HEK293 (cell line): ENCODE measurements at regions not wholly inside any gene's neighbourhood (a gene's known extent, or its start where the extent isn't known, plus 50 kb on each side); places are given as distances from the start of the nearest gene placed in this dataset.

ENCODE experiments used
- CTCF ChIA-PET: fragments of 350-600 bp; formaldehyde crosslinking; extraction: SDS; loops from one replicate; lab custom pipeline; 2021; ENCODE audit warnings: antibody characterized with exemption; lab: Yijun Ruan, JAX
- POLR2A ChIA-PET: fragments of 300-600 bp; formaldehyde crosslinking; extraction: SDS; loops from one replicate; lab custom pipeline; 2020; ENCODE audit warnings: antibody characterized with exemption, inconsistent platforms; lab: Yijun Ruan, JAX
- H3K27ac ChIP-seq: fragments of 200-500 bp; sonication (Bioruptor generic); 2 replicates; pipeline ENCODE4 v1.5.1; 2014; ENCODE audit warnings: low read depth, low read length, control low read depth, inconsistent platforms; ENCODE audit errors: extremely low read depth
- H3K36me3 ChIP-seq, 2 experiments: fragments of 200-500 bp in 1 of 2; sonication (Bioruptor generic) in 1 of 2; 1 replicate in 1 of 2; 2 replicates in 1 of 2; pipeline ENCODE4 v1.5.1; 2014 to 2017; ENCODE audit warnings: inconsistent platforms in 2 of 2, low read length in 2 of 2; ENCODE audit not compliant: control insufficient read depth in 2 of 2, insufficient read depth in 1 of 2
- H3K4me1 ChIP-seq: fragments of 200-500 bp; sonication (Bioruptor generic); 2 replicates; pipeline ENCODE4 v1.5.1; 2014; ENCODE audit warnings: mild to moderate bottlenecking, low read length, inconsistent platforms; ENCODE audit not compliant: control insufficient read depth, insufficient read depth
- H3K4me3 ChIP-seq: 2 replicates; pipeline ENCODE4 v1.5.1; 2011; ENCODE audit warnings: low read depth, mild to moderate bottlenecking, control low read depth, low read length, moderate library complexity
- H3K9me3 ChIP-seq: fragments of 200-500 bp; sonication (Bioruptor generic); 2 replicates; pipeline ENCODE4 v1.5.1; 2014; ENCODE audit warnings: low read depth, low read length, inconsistent platforms; ENCODE audit not compliant: control insufficient read depth, insufficient read depth
- FEZF1 ChIP-seq: fragments of 450-650 bp; formaldehyde crosslinking; IDR thresholded peaks from 2 replicates; pipeline ENCODE4 v1.5.1; 2016; ENCODE audit warnings: missing biosample characterization, missing genetic modification characterization
- GLI4 ChIP-seq: fragments of 450-650 bp; formaldehyde crosslinking; IDR thresholded peaks from 2 replicates; pipeline ENCODE4 v1.5.1; 2016; ENCODE audit warnings: missing biosample characterization, missing genetic modification characterization
- KLF8 ChIP-seq: fragments of 450-650 bp; formaldehyde crosslinking; IDR thresholded peaks from 2 replicates; pipeline ENCODE4 v1.5.1; 2016; ENCODE audit warnings: missing biosample characterization, missing genetic modification characterization
- MYNN ChIP-seq: fragments of 450-650 bp; formaldehyde crosslinking; IDR thresholded peaks from 2 replicates; pipeline ENCODE4 v1.5.1; 2016; ENCODE audit warnings: missing biosample characterization, missing genetic modification characterization, borderline replicate concordance
- ZFP37 ChIP-seq: fragments of 450-650 bp; formaldehyde crosslinking; IDR thresholded peaks from 2 replicates; pipeline ENCODE4 v1.5.1; 2016; ENCODE audit warnings: missing biosample characterization, missing genetic modification characterization
- ZFP41 ChIP-seq: fragments of 450-650 bp; formaldehyde crosslinking; IDR thresholded peaks from 2 replicates; pipeline ENCODE4 v1.5.1; 2016; ENCODE audit warnings: missing biosample characterization, missing genetic modification characterization, borderline replicate concordance
- ZNF184 ChIP-seq: fragments of 450-650 bp; IDR thresholded peaks from 2 replicates; pipeline ENCODE4 v1.5.1; 2018; ENCODE audit warnings: missing biosample characterization, mild to moderate bottlenecking, missing genetic modification characterization
- ZNF19 ChIP-seq: fragments of 450-650 bp; formaldehyde crosslinking; IDR thresholded peaks from 2 replicates; pipeline ENCODE4; 2016; ENCODE audit warnings: missing biosample characterization, missing genetic modification characterization, low read depth
- ZNF274 ChIP-seq, 2 experiments: fragments of 200-500 bp in 1 of 2; fragments of 450-650 bp in 1 of 2; sonication (Bioruptor generic) in 1 of 2; formaldehyde crosslinking in 1 of 2; IDR thresholded peaks; 2 replicates each; pipeline versions ENCODE4 v1.5.1 to v1.6.1; 2014 to 2016; ENCODE audit warnings: borderline replicate concordance in 1 of 2, inconsistent platforms in 1 of 2, low read length in 1 of 2, missing biosample characterization in 1 of 2, missing genetic modification characterization in 1 of 2
- ZNF311 ChIP-seq: fragments of 450-650 bp; formaldehyde crosslinking; IDR thresholded peaks from 2 replicates; pipeline ENCODE4 v1.5.1; 2017; ENCODE audit warnings: missing biosample characterization, missing genetic modification characterization, borderline replicate concordance
- ZNF324 ChIP-seq: fragments of 450-650 bp; formaldehyde crosslinking; IDR thresholded peaks from 2 replicates; pipeline ENCODE4 v1.5.1; 2016; ENCODE audit warnings: missing biosample characterization, missing genetic modification characterization
- ZNF366 ChIP-seq: fragments of 450-650 bp; formaldehyde crosslinking; conservative IDR thresholded peaks from 2 replicates; pipeline ENCODE4 v1.5.1; 2016; ENCODE audit warnings: missing biosample characterization, missing genetic modification characterization
- ZNF391 ChIP-seq: fragments of 450-650 bp; formaldehyde crosslinking; IDR thresholded peaks from 2 replicates; pipeline ENCODE4 v1.5.1; 2016; ENCODE audit warnings: low read depth, missing biosample characterization, missing genetic modification characterization, borderline replicate concordance
- ZNF394 ChIP-seq: fragments of 450-650 bp; formaldehyde crosslinking; IDR thresholded peaks from 2 replicates; pipeline ENCODE4 v1.5.1; 2016; ENCODE audit warnings: missing biosample characterization, missing genetic modification characterization, mild to moderate bottlenecking, moderate library complexity, borderline replicate concordance
- ZNF404 ChIP-seq: fragments of 450-650 bp; formaldehyde crosslinking; IDR thresholded peaks from 2 replicates; pipeline ENCODE4 v1.5.1; 2017; ENCODE audit warnings: missing biosample characterization, missing genetic modification characterization
- ZNF585B ChIP-seq: fragments of 450-650 bp; formaldehyde crosslinking; IDR thresholded peaks from 2 replicates; pipeline ENCODE4 v1.5.1; 2016; ENCODE audit warnings: missing biosample characterization, missing genetic modification characterization
- ZNF660 ChIP-seq: fragments of 450-650 bp; IDR thresholded peaks from 2 replicates; pipeline ENCODE4 v1.5.1; 2018; ENCODE audit warnings: missing biosample characterization, mild to moderate bottlenecking, missing genetic modification characterization
- ZXDB ChIP-seq: fragments of 450-650 bp; formaldehyde crosslinking; IDR thresholded peaks from 2 replicates; pipeline ENCODE4 v1.5.1; 2016; ENCODE audit warnings: missing biosample characterization, missing genetic modification characterization
- TF ChIP-seq, protein P1 (sequence below): fragments of 450-650 bp; formaldehyde crosslinking; IDR thresholded peaks from 2 replicates; pipeline ENCODE4 v1.5.1; 2016; ENCODE audit warnings: missing biosample characterization, missing genetic modification characterization
- TF ChIP-seq, protein P2 (sequence below): fragments of 450-650 bp; formaldehyde crosslinking; IDR thresholded peaks from 2 replicates; pipeline ENCODE4 v1.5.1; 2017; ENCODE audit warnings: missing biosample characterization, missing genetic modification characterization
- TF ChIP-seq, protein P3 (sequence below): fragments of 450-650 bp; formaldehyde crosslinking; IDR thresholded peaks from 2 replicates; pipeline ENCODE4 v1.5.1; 2016; ENCODE audit warnings: missing biosample characterization, missing genetic modification characterization, low read depth
- TF ChIP-seq, protein P4 (sequence below): fragments of 450-650 bp; formaldehyde crosslinking; IDR thresholded peaks from 2 replicates; pipeline ENCODE4 v1.5.1; 2016; ENCODE audit warnings: missing biosample characterization, missing genetic modification characterization
- TF ChIP-seq, protein P5 (sequence below): fragments of 450-650 bp; formaldehyde crosslinking; conservative IDR thresholded peaks from 2 replicates; pipeline ENCODE4 v1.5.1; 2016; ENCODE audit warnings: low read depth, missing biosample characterization, missing genetic modification characterization

DNA sequence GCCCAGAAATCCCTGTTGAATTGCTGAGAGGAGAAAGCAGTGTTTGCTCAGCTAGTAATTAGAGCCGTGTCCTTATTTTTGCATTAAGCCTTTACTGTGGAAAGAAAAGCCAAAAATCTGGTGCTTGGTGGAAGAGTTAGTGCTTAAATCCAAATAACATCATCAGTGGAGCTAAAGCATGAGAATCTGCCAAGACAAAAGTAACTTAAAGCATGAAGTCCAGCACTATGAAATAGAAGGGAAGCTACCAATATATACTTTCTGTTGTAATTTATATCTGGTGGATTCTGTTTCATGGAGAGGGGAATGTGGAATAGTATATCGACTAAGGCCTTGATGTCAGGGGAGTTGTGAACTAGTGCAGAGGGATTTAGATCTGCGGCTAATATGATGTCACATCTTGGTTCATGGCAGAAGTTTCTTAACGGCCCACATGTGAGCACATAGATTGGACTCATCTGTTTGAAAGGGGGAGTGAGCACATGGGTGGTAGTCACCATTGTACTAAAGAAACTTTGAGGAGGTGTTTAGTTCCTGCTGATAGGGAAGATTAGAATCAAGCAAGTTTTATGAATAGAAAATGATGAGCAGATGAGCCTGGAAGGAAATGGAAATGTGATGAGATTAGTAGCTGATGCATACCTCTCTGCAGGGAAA lies 224.4 kb upstream of the MTNR1B start:
- no peak overlapping the region for H3K27ac ChIP-seq
- TF ChIP-seq ZNF19 (no peak), ZNF366 (no peak), ZNF394 (tag by site-specific recombination) (no peak), ZNF660 (tag by site-specific recombination) (no peak), KLF8 (tag by site-specific recombination) (no peak), FEZF1 (tag by site-specific recombination) (no peak)
- no peaks in the 10 kb centered on the region for H3K9me3 ChIP-seq
- no peaks in the 10 kb centered on the region for H3K36me3 ChIP-seq
- ChIA-PET CTCF (no interaction called here), POLR2A (no interaction called here)
- no peaks in the 10 kb centered on the region for H3K4me1 ChIP-seq
- H3K4me3 ChIP-seq: no peak overlapping the region

DNA sequence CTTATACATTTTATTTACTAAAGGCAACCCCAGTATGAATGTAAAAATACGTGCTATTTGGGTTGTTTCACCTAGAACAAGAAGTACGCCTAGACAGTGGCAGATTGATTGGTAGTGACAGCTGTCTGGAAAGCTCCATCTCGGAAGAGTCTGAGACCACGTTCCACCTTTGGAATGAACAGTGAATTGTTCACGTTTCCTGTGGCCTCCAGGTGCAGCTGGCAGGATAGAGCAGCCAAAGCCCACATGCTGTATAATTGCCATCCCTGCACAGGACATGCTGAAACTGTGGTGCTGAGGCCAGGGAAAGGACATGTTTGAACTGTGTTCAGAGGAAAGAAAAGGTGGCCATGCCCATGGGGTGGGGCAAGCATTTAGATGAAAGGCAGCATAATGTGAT lies 218.7 kb upstream of the MTNR1B start:
- Histone ChIP-seq H3K27ac (no peak overlapping the region), H3K9me3 (no peaks in the 10 kb centered on the region), H3K4me3 (no peak overlapping the region), H3K36me3 (no peaks in the 10 kb centered on the region), H3K4me1 (no peaks in the 10 kb centered on the region)
- ChIA-PET POLR2A (no interaction called here), CTCF (interaction anchor here (0.6 kb wide), 1 partner anchor 307 kb away, joined by 3 read pairs; no protein-coding TSS in a partner anchor)
- TF ChIP-seq, protein P1, sequence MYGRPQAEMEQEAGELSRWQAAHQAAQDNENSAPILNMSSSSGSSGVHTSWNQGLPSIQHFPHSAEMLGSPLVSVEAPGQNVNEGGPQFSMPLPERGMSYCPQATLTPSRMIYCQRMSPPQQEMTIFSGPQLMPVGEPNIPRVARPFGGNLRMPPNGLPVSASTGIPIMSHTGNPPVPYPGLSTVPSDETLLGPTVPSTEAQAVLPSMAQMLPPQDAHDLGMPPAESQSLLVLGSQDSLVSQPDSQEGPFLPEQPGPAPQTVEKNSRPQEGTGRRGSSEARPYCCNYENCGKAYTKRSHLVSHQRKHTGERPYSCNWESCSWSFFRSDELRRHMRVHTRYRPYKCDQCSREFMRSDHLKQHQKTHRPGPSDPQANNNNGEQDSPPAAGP (tag by site-specific recombination): no peak
- TF ChIP-seq ZNF391 (tag by site-specific recombination) (no peak), ZNF311 (tag by site-specific recombination) (no peak), ZNF404 (tag by site-specific recombination) (no peak), ZNF324 (tag by site-specific recombination) (no peak), MYNN (tag by site-specific recombination) (no peak), ZNF585B (no peak), ZFP37 (tag by site-specific recombination) (no peak)
- TF ChIP-seq, protein P2, sequence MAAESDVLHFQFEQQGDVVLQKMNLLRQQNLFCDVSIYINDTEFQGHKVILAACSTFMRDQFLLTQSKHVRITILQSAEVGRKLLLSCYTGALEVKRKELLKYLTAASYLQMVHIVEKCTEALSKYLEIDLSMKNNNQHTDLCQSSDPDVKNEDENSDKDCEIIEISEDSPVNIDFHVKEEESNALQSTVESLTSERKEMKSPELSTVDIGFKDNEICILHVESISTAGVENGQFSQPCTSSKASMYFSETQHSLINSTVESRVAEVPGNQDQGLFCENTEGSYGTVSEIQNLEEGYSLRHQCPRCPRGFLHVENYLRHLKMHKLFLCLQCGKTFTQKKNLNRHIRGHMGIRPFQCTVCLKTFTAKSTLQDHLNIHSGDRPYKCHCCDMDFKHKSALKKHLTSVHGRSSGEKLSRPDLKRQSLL: no peak
- TF ChIP-seq, protein P3, sequence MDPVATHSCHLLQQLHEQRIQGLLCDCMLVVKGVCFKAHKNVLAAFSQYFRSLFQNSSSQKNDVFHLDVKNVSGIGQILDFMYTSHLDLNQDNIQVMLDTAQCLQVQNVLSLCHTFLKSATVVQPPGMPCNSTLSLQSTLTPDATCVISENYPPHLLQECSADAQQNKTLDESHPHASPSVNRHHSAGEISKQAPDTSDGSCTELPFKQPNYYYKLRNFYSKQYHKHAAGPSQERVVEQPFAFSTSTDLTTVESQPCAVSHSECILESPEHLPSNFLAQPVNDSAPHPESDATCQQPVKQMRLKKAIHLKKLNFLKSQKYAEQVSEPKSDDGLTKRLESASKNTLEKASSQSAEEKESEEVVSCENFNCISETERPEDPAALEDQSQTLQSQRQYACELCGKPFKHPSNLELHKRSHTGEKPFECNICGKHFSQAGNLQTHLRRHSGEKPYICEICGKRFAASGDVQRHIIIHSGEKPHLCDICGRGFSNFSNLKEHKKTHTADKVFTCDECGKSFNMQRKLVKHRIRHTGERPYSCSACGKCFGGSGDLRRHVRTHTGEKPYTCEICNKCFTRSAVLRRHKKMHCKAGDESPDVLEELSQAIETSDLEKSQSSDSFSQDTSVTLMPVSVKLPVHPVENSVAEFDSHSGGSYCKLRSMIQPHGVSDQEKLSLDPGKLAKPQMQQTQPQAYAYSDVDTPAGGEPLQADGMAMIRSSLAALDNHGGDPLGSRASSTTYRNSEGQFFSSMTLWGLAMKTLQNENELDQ: no peak

DNA sequence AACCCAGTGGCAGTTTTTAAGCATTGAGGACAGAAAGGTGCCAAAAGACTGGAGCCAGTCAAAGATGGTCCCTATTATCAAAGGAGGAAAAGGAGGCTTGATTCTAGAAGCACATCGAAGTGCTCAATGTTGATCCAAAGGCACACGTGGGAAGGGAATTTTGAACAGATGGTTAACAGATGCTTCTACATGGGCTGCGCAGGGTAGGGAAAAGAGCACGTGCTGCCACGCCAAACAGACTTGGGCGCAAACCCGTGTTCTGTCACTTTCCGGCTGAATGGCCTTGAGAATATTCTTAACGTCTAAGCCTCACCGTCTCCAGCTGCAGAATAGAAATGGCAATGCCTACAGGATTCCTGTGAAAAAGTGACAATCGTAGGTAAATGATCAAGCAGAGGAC lies 217.9 kb upstream of the MTNR1B start:
- Histone ChIP-seq H3K9me3 (no peaks in the 10 kb centered on the region), H3K36me3 (no peaks in the 10 kb centered on the region), H3K4me1 (no peaks in the 10 kb centered on the region), H3K27ac (no peak overlapping the region), H3K4me3 (no peak overlapping the region)
- ChIA-PET POLR2A (no interaction called here), CTCF (no interaction called here)
- TF ChIP-seq ZNF184 (tag by site-specific recombination) (no peak), ZNF274 (IDR thresholded peaks at IDR 0.05; ENCODE audit: low read length) (no peak), ZNF274 (tag by site-specific recombination; IDR thresholded peaks at IDR 0.05; ENCODE audit: borderline replicate concordance) (no peak), GLI4 (no peak), ZFP41 (tag by site-specific recombination) (no peak), ZXDB (tag by site-specific recombination) (no peak)
- TF ChIP-seq, protein P4, sequence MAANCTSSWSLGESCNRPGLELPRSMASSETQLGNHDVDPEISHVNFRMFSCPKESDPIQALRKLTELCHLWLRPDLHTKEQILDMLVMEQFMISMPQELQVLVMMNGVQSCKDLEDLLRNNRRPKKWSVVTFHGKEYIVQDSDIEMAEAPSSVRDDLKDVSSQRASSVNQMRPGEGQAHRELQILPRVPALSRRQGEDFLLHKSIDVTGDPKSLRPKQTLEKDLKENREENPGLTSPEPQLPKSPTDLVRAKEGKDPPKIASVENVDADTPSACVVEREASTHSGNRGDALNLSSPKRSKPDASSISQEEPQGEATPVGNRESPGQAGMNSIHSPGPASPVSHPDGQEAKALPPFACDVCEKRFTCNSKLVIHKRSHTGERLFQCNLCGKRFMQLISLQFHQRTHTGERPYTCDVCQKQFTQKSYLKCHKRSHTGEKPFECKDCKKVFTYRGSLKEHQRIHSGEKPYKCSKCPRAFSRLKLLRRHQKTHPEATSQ (tag by site-specific recombination): no peak
- TF ChIP-seq, protein P5, sequence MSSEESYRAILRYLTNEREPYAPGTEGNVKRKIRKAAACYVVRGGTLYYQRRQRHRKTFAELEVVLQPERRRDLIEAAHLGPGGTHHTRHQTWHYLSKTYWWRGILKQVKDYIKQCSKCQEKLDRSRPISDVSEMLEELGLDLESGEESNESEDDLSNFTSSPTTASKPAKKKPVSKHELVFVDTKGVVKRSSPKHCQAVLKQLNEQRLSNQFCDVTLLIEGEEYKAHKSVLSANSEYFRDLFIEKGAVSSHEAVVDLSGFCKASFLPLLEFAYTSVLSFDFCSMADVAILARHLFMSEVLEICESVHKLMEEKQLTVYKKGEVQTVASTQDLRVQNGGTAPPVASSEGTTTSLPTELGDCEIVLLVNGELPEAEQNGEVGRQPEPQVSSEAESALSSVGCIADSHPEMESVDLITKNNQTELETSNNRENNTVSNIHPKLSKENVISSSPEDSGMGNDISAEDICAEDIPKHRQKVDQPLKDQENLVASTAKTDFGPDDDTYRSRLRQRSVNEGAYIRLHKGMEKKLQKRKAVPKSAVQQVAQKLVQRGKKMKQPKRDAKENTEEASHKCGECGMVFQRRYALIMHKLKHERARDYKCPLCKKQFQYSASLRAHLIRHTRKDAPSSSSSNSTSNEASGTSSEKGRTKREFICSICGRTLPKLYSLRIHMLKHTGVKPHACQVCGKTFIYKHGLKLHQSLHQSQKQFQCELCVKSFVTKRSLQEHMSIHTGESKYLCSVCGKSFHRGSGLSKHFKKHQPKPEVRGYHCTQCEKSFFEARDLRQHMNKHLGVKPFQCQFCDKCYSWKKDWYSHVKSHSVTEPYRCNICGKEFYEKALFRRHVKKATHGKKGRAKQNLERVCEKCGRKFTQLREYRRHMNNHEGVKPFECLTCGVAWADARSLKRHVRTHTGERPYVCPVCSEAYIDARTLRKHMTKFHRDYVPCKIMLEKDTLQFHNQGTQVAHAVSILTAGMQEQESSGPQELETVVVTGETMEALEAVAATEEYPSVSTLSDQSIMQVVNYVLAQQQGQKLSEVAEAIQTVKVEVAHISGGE (tag by site-specific recombination): no peak
